PC-3 (cell line): ENCODE measurements at regions not wholly inside any gene's neighbourhood (a gene's known extent, or its start where the extent isn't known, plus 50 kb on each side); places are given as distances from the start of the nearest gene placed in this dataset.

Experiments
- ATAC-seq: fragments of 200-7000 bp; cut with Tn5 transposase; 2 replicates; pipeline ENCODE4 v1.9.1; 2020; ENCODE audit warnings: mild to moderate bottlenecking, moderate library complexity
- BruUV-seq: library from RNA; stranded (reverse); fragments of 400-500 nt; replicated peaks from 2 replicates; lab custom pipeline; 2021; lab: Mats Ljungman, UMichigan
- CTCF ChIA-PET: fragments of 300-600 bp; sonication (Branson Sonifier 250); formaldehyde crosslinking; loops from one replicate; lab custom pipeline; 2022; ENCODE audit warnings: antibody characterized with exemption; lab: Charles Lee
- POLR2A ChIA-PET: fragments of 300-600 bp; sonication (Branson Sonifier 250); formaldehyde crosslinking; loops from one replicate; lab custom pipeline; 2022; ENCODE audit warnings: antibody characterized with exemption; ENCODE audit not compliant: unreplicated experiment; lab: Charles Lee
- DNase-seq: peaks from one replicate; pipeline ENCODE4 v3.0.0-alpha.2; 2015
- H2AFZ ChIP-seq: fragments of 300-600 bp; sonication (generic); 2 replicates; pipeline ENCODE4 v1.6.0; 2016; ENCODE audit warnings: antibody characterized with exemption, low read length
- H3F3A ChIP-seq: fragments of 300-600 bp; sonication (generic); one replicate; pipeline ENCODE4 v1.6.0; 2017; ENCODE audit warnings: antibody characterized with exemption, low read length, control low read depth, mild to moderate bottlenecking; ENCODE audit not compliant: unreplicated experiment
- H3K27ac ChIP-seq: fragments of 300-600 bp; sonication (generic); 2 replicates; pipeline ENCODE4 v1.5.1; 2016; ENCODE audit warnings: mild to moderate bottlenecking, low read length
- H3K27me3 ChIP-seq: fragments of 300-600 bp; sonication (generic); 2 replicates; pipeline ENCODE4 v1.6.1; 2016; ENCODE audit warnings: low read length, mixed read lengths
- H3K36me3 ChIP-seq: fragments of 300-600 bp; sonication (generic); 2 replicates; pipeline ENCODE4 v1.6.1; 2016; ENCODE audit warnings: low read depth, mixed run types, low read length, mixed read lengths
- H3K4me1 ChIP-seq: fragments of 300-600 bp; sonication (generic); 2 replicates; pipeline ENCODE4 v1.5.1; 2016; ENCODE audit warnings: low read length; ENCODE audit not compliant: insufficient read depth
- H3K4me2 ChIP-seq: fragments of 300-600 bp; sonication (generic); 2 replicates; pipeline ENCODE4 v1.6.0; 2016; ENCODE audit warnings: low read length
- H3K4me3 ChIP-seq: fragments of 300-600 bp; sonication (generic); 2 replicates; pipeline ENCODE4 v1.5.1; 2016; ENCODE audit warnings: mild to moderate bottlenecking, low read length, mixed read lengths
- H3K79me2 ChIP-seq: fragments of 300-600 bp; sonication (generic); 2 replicates; pipeline ENCODE4 v1.6.1; 2017; ENCODE audit warnings: low read length, mixed read lengths
- H3K9ac ChIP-seq: fragments of 300-600 bp; sonication (generic); 2 replicates; pipeline ENCODE4 v1.6.0; 2016; ENCODE audit warnings: mild to moderate bottlenecking, low read length
- H3K9me2 ChIP-seq: fragments of 300-600 bp; sonication (generic); replicated peaks from 2 replicates; pipeline ENCODE4 v1.6.1; 2016; ENCODE audit warnings: mixed run types, low read length, mixed read lengths
- H3K9me3 ChIP-seq: fragments of 300-600 bp; sonication (generic); 2 replicates; pipeline ENCODE4 v1.6.1; 2016; ENCODE audit warnings: low read length, mixed read lengths
- H4K20me1 ChIP-seq: fragments of 300-600 bp; sonication (generic); 2 replicates; pipeline ENCODE4 v1.6.1; 2016; ENCODE audit warnings: low read length, mixed read lengths
- EZH2 ChIP-seq: fragments of 300-600 bp; sonication (generic); IDR thresholded peaks from one replicate; pipeline ENCODE4 v1.6.1; 2017; ENCODE audit warnings: antibody characterized with exemption, mild to moderate bottlenecking, low read length; ENCODE audit not compliant: unreplicated experiment
- EZH2phosphoT487 ChIP-seq: fragments of 300-600 bp; sonication (generic); IDR thresholded peaks from 2 replicates; pipeline ENCODE4 v1.6.1; 2018; ENCODE audit warnings: mild to moderate bottlenecking, antibody characterized with exemption, low read length, borderline replicate concordance
- intact Hi-C: fragments of 100-400 bp; cut with micrococcal nuclease; formaldehyde crosslinking; loops from 2 replicates; pipeline ENCODE4 v1.9.0; 2023
- TF ChIP-seq, protein P1 (sequence below): fragments of 300-600 bp; sonication (generic); conservative IDR thresholded peaks from 2 replicates; pipeline ENCODE4 v1.5.1; 2017; ENCODE audit warnings: antibody characterized with exemption, low read depth, mild to moderate bottlenecking, low read length

DNA sequence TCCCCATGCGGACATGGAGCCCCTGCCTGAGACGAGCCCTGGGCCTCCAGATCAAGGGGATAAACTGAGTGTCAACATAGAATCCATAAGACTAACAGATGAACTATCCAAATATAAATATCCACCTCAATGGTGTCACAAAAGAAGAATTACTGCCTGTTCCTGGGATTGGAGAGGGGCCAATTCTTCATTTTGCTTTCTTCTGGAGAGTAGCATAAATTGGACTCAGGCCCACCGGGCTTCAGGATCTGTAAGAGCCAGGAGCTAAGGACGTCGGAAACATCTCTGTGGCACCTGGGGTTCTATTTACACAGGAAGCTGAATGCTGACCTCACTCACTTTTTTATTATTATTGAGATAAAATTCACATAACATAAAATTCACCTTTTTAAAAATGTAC, 408.2 kb upstream of the CCDC196 start:
- H2AFZ ChIP-seq = no peak overlapping the region
- no peak overlapping the region for H3K4me3 ChIP-seq
- intact Hi-C loops = loop anchor here (10.0 kb wide), 1 partner anchor 913 kb away; no protein-coding TSS in a partner anchor
- H3K9me2 ChIP-seq = no peaks in the 10 kb centered on the region
- DNase-seq = no peak
- no peaks in the 10 kb centered on the region for H3K9me3 ChIP-seq
- no peaks in the 10 kb centered on the region for H3K79me2 ChIP-seq
- no peak for TF ChIP-seq EZH2
- no peak for TF ChIP-seq EZH2phosphoT487
- TF ChIP-seq, protein P1, sequence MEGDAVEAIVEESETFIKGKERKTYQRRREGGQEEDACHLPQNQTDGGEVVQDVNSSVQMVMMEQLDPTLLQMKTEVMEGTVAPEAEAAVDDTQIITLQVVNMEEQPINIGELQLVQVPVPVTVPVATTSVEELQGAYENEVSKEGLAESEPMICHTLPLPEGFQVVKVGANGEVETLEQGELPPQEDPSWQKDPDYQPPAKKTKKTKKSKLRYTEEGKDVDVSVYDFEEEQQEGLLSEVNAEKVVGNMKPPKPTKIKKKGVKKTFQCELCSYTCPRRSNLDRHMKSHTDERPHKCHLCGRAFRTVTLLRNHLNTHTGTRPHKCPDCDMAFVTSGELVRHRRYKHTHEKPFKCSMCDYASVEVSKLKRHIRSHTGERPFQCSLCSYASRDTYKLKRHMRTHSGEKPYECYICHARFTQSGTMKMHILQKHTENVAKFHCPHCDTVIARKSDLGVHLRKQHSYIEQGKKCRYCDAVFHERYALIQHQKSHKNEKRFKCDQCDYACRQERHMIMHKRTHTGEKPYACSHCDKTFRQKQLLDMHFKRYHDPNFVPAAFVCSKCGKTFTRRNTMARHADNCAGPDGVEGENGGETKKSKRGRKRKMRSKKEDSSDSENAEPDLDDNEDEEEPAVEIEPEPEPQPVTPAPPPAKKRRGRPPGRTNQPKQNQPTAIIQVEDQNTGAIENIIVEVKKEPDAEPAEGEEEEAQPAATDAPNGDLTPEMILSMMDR = no peak
- no peak overlapping the region for H3K4me2 ChIP-seq
- BruUV-seq = no TSS peak
- ChIA-PET CTCF (no interaction called here), POLR2A (no interaction called here)
- H3F3A ChIP-seq = no peaks in the 10 kb centered on the region
- ATAC-seq = no peak
- no peaks in the 10 kb centered on the region for H3K4me1 ChIP-seq
- peaks cover 93% of the 10 kb centered on the region for H3K27me3 ChIP-seq
- no peaks in the 10 kb centered on the region for H3K36me3 ChIP-seq
- H4K20me1 ChIP-seq = no peaks in the 10 kb centered on the region
- no peak overlapping the region for H3K27ac ChIP-seq
- no peak overlapping the region for H3K9ac ChIP-seq

DNA sequence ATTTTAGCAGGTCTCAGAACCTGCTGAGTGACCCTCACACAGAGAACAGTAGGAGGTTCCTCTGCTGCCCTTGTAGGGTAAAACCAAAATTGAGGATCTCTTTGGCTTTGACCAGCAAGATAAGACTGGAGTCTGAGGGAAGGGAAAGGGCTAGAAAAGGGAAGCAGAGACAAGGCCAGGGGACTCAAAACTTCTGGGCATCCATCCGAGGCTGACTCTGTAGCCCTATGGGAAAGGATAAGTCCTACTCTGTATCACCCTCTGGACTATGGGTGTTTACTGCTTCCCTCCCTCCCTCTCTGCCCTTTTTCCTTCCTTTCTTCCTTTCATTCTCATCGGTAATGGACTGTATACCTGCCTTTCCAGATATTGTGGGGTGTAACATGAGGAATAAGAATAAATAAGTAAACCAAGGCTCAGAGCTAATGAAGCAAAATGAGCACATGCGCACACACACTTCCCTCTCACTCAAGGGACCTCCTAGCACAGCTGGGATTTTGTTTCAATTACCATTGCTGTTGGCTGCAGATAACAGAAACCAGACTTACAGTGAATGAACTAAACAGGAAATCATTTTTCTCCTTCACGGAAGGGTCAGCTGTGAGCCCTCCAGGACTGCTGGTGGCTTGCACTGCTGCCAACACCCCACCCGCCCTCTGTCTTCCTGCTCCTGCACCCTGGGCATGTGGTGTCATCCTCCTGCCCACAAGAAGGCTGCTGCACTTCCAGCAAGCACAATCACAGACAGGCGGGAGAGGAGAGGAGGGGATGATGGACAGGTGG, 404.4 kb upstream of the CCDC196 start:
- Histone ChIP-seq H3K36me3 (no peaks in the 10 kb centered on the region), H3F3A (no peaks in the 10 kb centered on the region), H3K27ac (no peak overlapping the region), H3K4me1 (no peaks in the 10 kb centered on the region), H3K4me2 (no peak overlapping the region), H3K27me3 (peaks cover 88% of the 10 kb centered on the region), H3K9me3 (no peaks in the 10 kb centered on the region), H3K79me2 (no peaks in the 10 kb centered on the region), H3K9ac (no peak overlapping the region), H2AFZ (no peak overlapping the region), H3K4me3 (no peak overlapping the region), H3K9me2 (no peaks in the 10 kb centered on the region), H4K20me1 (no peaks in the 10 kb centered on the region)
- DNase-seq = no peak
- no peak for ATAC-seq
- BruUV-seq = no TSS peak
- intact Hi-C loops = no loop called here
- TF ChIP-seq EZH2phosphoT487 (no peak), EZH2 (no peak)
- TF ChIP-seq, protein P1 = no peak
- CTCF ChIA-PET = no interaction called here
- POLR2A ChIA-PET = no interaction called here

DNA sequence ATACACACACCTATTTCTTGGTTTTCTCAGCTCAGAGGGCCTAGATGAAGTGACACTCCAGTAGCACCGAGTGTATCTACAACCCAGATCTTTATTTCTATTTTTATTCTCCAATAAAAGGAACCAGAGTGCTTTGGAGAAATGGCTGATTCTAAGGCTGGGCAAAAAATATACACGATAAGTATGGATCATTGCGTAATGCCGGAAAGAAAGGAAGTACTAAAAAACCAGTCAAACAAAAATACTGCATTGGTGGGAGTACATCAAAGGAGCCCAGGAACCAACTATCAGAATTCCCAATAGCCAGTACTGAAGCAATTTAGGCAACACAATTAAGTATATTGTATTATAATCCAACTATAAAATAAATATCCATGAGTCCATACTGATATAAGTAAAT, 400.9 kb upstream of the CCDC196 start:
- Histone ChIP-seq H3K36me3 (no peaks in the 10 kb centered on the region), H2AFZ (no peak overlapping the region), H3F3A (no peaks in the 10 kb centered on the region), H3K4me3 (no peak overlapping the region), H3K9me3 (no peaks in the 10 kb centered on the region), H4K20me1 (no peaks in the 10 kb centered on the region), H3K4me2 (no peak overlapping the region), H3K27ac (no peak overlapping the region), H3K4me1 (no peaks in the 10 kb centered on the region), H3K79me2 (no peaks in the 10 kb centered on the region), H3K27me3 (peaks cover 82% of the 10 kb centered on the region), H3K9ac (no peak overlapping the region), H3K9me2 (no peaks in the 10 kb centered on the region)
- ChIA-PET CTCF (no interaction called here), POLR2A (no interaction called here)
- intact Hi-C loops = no loop called here
- DNase-seq (no peak), ATAC-seq (no peak)
- BruUV-seq = no TSS peak
- TF ChIP-seq EZH2phosphoT487 = no peak
- no peak for TF ChIP-seq EZH2
- TF ChIP-seq, protein P1 = no peak
